ENCODE measurements at regions not wholly inside any gene's neighbourhood (a gene's known extent, or its start where the extent isn't known, plus 50 kb on each side); places are given as distances from the start of the nearest gene placed in this dataset.

DNA sequence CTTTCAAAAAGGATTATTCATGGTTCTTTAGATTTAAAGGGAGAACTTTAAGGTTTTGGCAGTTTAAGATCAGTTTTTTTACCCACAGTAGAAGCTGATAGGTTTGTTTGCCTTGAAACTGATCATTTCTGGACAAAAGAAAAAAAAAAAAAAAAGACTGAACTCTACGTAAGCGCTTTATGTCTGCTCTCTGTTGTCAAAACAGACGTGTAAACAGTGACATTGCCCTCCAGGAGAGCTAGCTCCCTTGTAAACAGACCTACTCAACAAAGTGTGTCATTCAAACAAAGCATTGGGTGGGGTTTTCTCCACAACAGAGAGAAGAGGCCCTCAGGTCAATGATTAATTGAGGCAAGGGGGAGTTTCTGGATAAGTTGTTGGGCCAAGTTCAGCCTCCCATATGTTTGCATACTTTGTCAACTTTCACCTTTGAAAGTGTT is 568.1 kb upstream of the LRRN3 start (continued):
- TF ChIP-seq INSM2 (tag by site-specific recombination; IDR thresholded peaks at IDR 0.05) = no peak

- POLR2A ChIA-PET = no interaction called here
Observed at GRCh38 chr7:110529175-110529574, 561.8 kb upstream of the LRRN3 start.

GRCh38 chr7:110531186-110531585 is 559.7 kb upstream of the LRRN3 start:
- no peak overlapping the region for H3K27ac ChIP-seq (ENCODE audit: extremely low read depth, low read depth, low read length)
- no peak overlapping the region for H3K4me3 ChIP-seq (ENCODE audit: low read depth, low read length)
- ChIA-PET CTCF (interaction anchor here (0.5 kb wide), 1 partner anchor 502 kb away, joined by 3 read pairs; no protein-coding TSS in a partner anchor), POLR2A (no interaction called here)
- H3K36me3 ChIP-seq (ENCODE audit: control insufficient read depth in 2 of 2, insufficient read depth in 1 of 2, low read length in 2 of 2) = no peaks in the 10 kb centered on the region
- TF ChIP-seq SETDB1 (IDR thresholded peaks at IDR 0.05; ENCODE audit: insufficient read length, low read length) (no peak), ZNF544 (tag by site-specific recombination; IDR thresholded peaks at IDR 0.05) (no peak), ZNF530 (tag by site-specific recombination; IDR thresholded peaks at IDR 0.05; ENCODE audit: low read depth) (no peak), ZNF561 (tag by site-specific recombination; IDR thresholded peaks at IDR 0.05; ENCODE audit: borderline replicate concordance) (no peak), ZNF785 (tag by site-specific recombination; IDR thresholded peaks at IDR 0.05) (no peak), ZNF10 (tag by site-specific recombination; IDR thresholded peaks at IDR 0.05) (no peak)
- H3K4me1 ChIP-seq (ENCODE audit: control insufficient read depth, insufficient read depth, low read length) = no peaks in the 10 kb centered on the region; the same call in 1 of the 2 replicates
- H3K9me3 ChIP-seq (ENCODE audit: control insufficient read depth, insufficient read depth, low read depth, low read length) = no peaks in the 10 kb centered on the region

More at GRCh38 chr7:110529175-110529574, 561.8 kb upstream of the LRRN3 start:
- no peak overlapping the region for H3K27ac ChIP-seq (ENCODE audit: extremely low read depth, low read depth, low read length)
- no peak overlapping the region for H3K4me3 ChIP-seq (ENCODE audit: low read depth, low read length)
- CTCF ChIA-PET = no interaction called here
- H3K36me3 ChIP-seq (ENCODE audit: control insufficient read depth in 2 of 2, insufficient read depth in 1 of 2, low read length in 2 of 2) = no peaks in the 10 kb centered on the region
- H3K9me3 ChIP-seq (ENCODE audit: control insufficient read depth, insufficient read depth, low read depth, low read length) = no peaks in the 10 kb centered on the region
- H3K4me1 ChIP-seq (ENCODE audit: control insufficient read depth, insufficient read depth, low read length) = no peaks in the 10 kb centered on the region
- no peak for TF ChIP-seq YY1 (tag by site-specific recombination; IDR thresholded peaks at IDR 0.05)
- no peak for TF ChIP-seq ZSCAN30 (tag by site-specific recombination; IDR thresholded peaks at IDR 0.05)
- no peak for TF ChIP-seq ZBTB17 (tag by site-specific recombination; IDR thresholded peaks at IDR 0.05)
- no peak for TF ChIP-seq IKZF3 (tag by site-specific recombination; IDR thresholded peaks at IDR 0.05)
- no peak for TF ChIP-seq ZSCAN16 (tag by site-specific recombination; IDR thresholded peaks at IDR 0.05)
- no peak for TF ChIP-seq ZNF223 (tag by site-specific recombination; IDR thresholded peaks at IDR 0.05)
- TF ChIP-seq ZNF707 (tag by site-specific recombination; IDR thresholded peaks at IDR 0.05) = no peak
- TF ChIP-seq ZNF239 (tag by site-specific recombination; IDR thresholded peaks at IDR 0.05) = no peak
- TF ChIP-seq ZNF561 (tag by site-specific recombination; IDR thresholded peaks at IDR 0.05; ENCODE audit: borderline replicate concordance) = no peak
- no peak for TF ChIP-seq BCL11A (tag by site-specific recombination; IDR thresholded peaks at IDR 0.05; ENCODE audit: low read depth)
- TF ChIP-seq ZNF37A (tag by site-specific recombination; IDR thresholded peaks at IDR 0.05) = no peak
- no peak for TF ChIP-seq SP2 (tag by site-specific recombination; IDR thresholded peaks at IDR 0.05)
- no peak for TF ChIP-seq ZNF202 (tag by site-specific recombination; IDR thresholded peaks at IDR 0.05; ENCODE audit: borderline replicate concordance)
- TF ChIP-seq ZNF302 (tag by site-specific recombination; IDR thresholded peaks at IDR 0.05; ENCODE audit: low read depth) = no peak
- TF ChIP-seq ZNF521 (tag by site-specific recombination; IDR thresholded peaks at IDR 0.05) = no peak
- TF ChIP-seq ZNF341 (tag by site-specific recombination; IDR thresholded peaks at IDR 0.05; ENCODE audit: low read depth) = no peak
- no peak for TF ChIP-seq ZNF664 (tag by site-specific recombination; IDR thresholded peaks at IDR 0.05)
- no peak for TF ChIP-seq ZNF596 (tag by site-specific recombination; IDR thresholded peaks at IDR 0.05)
- TF ChIP-seq, protein P1, sequence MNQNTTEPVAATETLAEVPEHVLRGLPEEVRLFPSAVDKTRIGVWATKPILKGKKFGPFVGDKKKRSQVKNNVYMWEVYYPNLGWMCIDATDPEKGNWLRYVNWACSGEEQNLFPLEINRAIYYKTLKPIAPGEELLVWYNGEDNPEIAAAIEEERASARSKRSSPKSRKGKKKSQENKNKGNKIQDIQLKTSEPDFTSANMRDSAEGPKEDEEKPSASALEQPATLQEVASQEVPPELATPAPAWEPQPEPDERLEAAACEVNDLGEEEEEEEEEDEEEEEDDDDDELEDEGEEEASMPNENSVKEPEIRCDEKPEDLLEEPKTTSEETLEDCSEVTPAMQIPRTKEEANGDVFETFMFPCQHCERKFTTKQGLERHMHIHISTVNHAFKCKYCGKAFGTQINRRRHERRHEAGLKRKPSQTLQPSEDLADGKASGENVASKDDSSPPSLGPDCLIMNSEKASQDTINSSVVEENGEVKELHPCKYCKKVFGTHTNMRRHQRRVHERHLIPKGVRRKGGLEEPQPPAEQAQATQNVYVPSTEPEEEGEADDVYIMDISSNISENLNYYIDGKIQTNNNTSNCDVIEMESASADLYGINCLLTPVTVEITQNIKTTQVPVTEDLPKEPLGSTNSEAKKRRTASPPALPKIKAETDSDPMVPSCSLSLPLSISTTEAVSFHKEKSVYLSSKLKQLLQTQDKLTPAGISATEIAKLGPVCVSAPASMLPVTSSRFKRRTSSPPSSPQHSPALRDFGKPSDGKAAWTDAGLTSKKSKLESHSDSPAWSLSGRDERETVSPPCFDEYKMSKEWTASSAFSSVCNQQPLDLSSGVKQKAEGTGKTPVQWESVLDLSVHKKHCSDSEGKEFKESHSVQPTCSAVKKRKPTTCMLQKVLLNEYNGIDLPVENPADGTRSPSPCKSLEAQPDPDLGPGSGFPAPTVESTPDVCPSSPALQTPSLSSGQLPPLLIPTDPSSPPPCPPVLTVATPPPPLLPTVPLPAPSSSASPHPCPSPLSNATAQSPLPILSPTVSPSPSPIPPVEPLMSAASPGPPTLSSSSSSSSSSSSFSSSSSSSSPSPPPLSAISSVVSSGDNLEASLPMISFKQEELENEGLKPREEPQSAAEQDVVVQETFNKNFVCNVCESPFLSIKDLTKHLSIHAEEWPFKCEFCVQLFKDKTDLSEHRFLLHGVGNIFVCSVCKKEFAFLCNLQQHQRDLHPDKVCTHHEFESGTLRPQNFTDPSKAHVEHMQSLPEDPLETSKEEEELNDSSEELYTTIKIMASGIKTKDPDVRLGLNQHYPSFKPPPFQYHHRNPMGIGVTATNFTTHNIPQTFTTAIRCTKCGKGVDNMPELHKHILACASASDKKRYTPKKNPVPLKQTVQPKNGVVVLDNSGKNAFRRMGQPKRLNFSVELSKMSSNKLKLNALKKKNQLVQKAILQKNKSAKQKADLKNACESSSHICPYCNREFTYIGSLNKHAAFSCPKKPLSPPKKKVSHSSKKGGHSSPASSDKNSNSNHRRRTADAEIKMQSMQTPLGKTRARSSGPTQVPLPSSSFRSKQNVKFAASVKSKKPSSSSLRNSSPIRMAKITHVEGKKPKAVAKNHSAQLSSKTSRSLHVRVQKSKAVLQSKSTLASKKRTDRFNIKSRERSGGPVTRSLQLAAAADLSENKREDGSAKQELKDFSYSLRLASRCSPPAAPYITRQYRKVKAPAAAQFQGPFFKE (tag by site-specific recombination; IDR thresholded peaks at IDR 0.05; ENCODE audit: borderline replicate concordance) = no peak
